ENCODE measurements at regions not wholly inside any gene's neighbourhood (a gene's known extent, or its start where the extent isn't known, plus 50 kb on each side); places are given as distances from the start of the nearest gene placed in this dataset.

GRCh38 chr5:9787861-9788600, 157.9 kb upstream of the TAS2R1 start:
- H3K4me2 ChIP-seq = no peak overlapping the region
- DNase-seq (ENCODE audit: low spot score) = no peak
- peaks cover 16% of the 10 kb centered on the region for H3K4me1 ChIP-seq (ENCODE audit: insufficient read depth)
- no peak overlapping the region for H3K4me3 ChIP-seq
- no peaks in the 10 kb centered on the region for H3K9me2 ChIP-seq (replicated peaks; ENCODE audit: insufficient read depth)
- H3K36me3 ChIP-seq (replicated peaks; ENCODE audit: insufficient read depth, low read depth) = no peaks in the 10 kb centered on the region
- H2AFZ ChIP-seq = no peak overlapping the region
- TF ChIP-seq EZH2phosphoT487 (IDR thresholded peaks at IDR 0.05; ENCODE audit: low read depth, severe bottlenecking, unreplicated experiment) = no peak
- TF ChIP-seq CTCF (IDR thresholded peaks at IDR 0.05; ENCODE audit: poor library complexity) = no peak
- no peak for TF ChIP-seq EZH2 (IDR thresholded peaks at IDR 0.05; ENCODE audit: borderline replicate concordance)
- no peaks in the 10 kb centered on the region for H3K79me2 ChIP-seq
- H3K27me3 ChIP-seq = no peaks in the 10 kb centered on the region
- H3K9me3 ChIP-seq (ENCODE audit: low read depth) = no peaks in the 10 kb centered on the region
- H4K20me1 ChIP-seq (ENCODE audit: insufficient read depth, poor library complexity, severe bottlenecking) = no peaks in the 10 kb centered on the region
- 22% methylated on average over 8 of the region's 8 CpGs for WGBS (ENCODE audit: low lambda C conversion rate, missing lambda C conversion rate)
- H3K27ac ChIP-seq = no peak overlapping the region

GRCh38 chr5:9786380-9787360, 156.5 kb upstream of the TAS2R1 start:
- no peak overlapping the region for H2AFZ ChIP-seq
- H3K27me3 ChIP-seq = no peaks in the 10 kb centered on the region
- H3K4me2 ChIP-seq = no peak overlapping the region
- no peak for DNase-seq (ENCODE audit: low spot score)
- TF ChIP-seq EZH2phosphoT487 (IDR thresholded peaks at IDR 0.05; ENCODE audit: low read depth, severe bottlenecking, unreplicated experiment) (no peak), EZH2 (IDR thresholded peaks at IDR 0.05; ENCODE audit: borderline replicate concordance) (no peak), CTCF (IDR thresholded peaks at IDR 0.05; ENCODE audit: poor library complexity) (no peak)
- H3K79me2 ChIP-seq = no peaks in the 10 kb centered on the region
- no peaks in the 10 kb centered on the region for H3K9me3 ChIP-seq (ENCODE audit: low read depth)
- H4K20me1 ChIP-seq (ENCODE audit: insufficient read depth, poor library complexity, severe bottlenecking) = no peaks in the 10 kb centered on the region
- no peak overlapping the region for H3K27ac ChIP-seq
- H3K4me3 ChIP-seq = no peak overlapping the region
- H3K9me2 ChIP-seq (replicated peaks; ENCODE audit: insufficient read depth) = no peaks in the 10 kb centered on the region
- H3K4me1 ChIP-seq (ENCODE audit: insufficient read depth) = peaks cover 25% of the 10 kb centered on the region
- H3K36me3 ChIP-seq (replicated peaks; ENCODE audit: insufficient read depth, low read depth) = no peaks in the 10 kb centered on the region
- WGBS (ENCODE audit: low lambda C conversion rate, missing lambda C conversion rate) = 96% methylated on average over 6 of the region's 6 CpGs

- Histone ChIP-seq H3K27me3 (no peaks in the 10 kb centered on the region), H3K79me2 (no peaks in the 10 kb centered on the region), H3K4me3 (no peak overlapping the region), H3K4me1 (ENCODE audit: insufficient read depth) (peaks cover 32% of the 10 kb centered on the region), H4K20me1 (ENCODE audit: insufficient read depth, poor library complexity, severe bottlenecking) (no peaks in the 10 kb centered on the region), H3K4me2 (no peak overlapping the region), H3K9me2 (replicated peaks; ENCODE audit: insufficient read depth) (no peaks in the 10 kb centered on the region), H2AFZ (no peak overlapping the region), H3K9me3 (ENCODE audit: low read depth) (no peaks in the 10 kb centered on the region), H3K27ac (no peak overlapping the region), H3K36me3 (replicated peaks; ENCODE audit: insufficient read depth, low read depth) (no peaks in the 10 kb centered on the region)
- 78% methylated on average over 2 of the region's 2 CpGs for WGBS (ENCODE audit: low lambda C conversion rate, missing lambda C conversion rate)
- TF ChIP-seq CTCF (IDR thresholded peaks at IDR 0.05; ENCODE audit: poor library complexity) (no peak), EZH2 (IDR thresholded peaks at IDR 0.05; ENCODE audit: borderline replicate concordance) (no peak), EZH2phosphoT487 (IDR thresholded peaks at IDR 0.05; ENCODE audit: low read depth, severe bottlenecking, unreplicated experiment) (no peak)
- DNase-seq (ENCODE audit: low spot score) = no peak
These were observed 155.6 kb upstream of the TAS2R1 start for GRCh38 chr5:9785751-9786150.

Measured in hepatocyte (in vitro differentiated cells).